Hematopoietic multipotent progenitor cell treated with erythropoietin and hydrocortisone succinate and interleukin-3 and kit ligand, for 15 days (in vitro differentiated cells): ENCODE measurements at regions not wholly inside any gene's neighbourhood (a gene's known extent, or its start where the extent isn't known, plus 50 kb on each side); places are given as distances from the start of the nearest gene placed in this dataset.
"Not testable (repeated sequence)": the region's sequence is repeated elsewhere in the genome, so short reads cannot be mapped to it uniquely, and the experiment has no call there.

Experiments used
- DNase-seq: peaks from one replicate; pipeline ENCODE4 v3.0.0-alpha.2; 2015; ENCODE audit warnings: low spot score

DNA sequence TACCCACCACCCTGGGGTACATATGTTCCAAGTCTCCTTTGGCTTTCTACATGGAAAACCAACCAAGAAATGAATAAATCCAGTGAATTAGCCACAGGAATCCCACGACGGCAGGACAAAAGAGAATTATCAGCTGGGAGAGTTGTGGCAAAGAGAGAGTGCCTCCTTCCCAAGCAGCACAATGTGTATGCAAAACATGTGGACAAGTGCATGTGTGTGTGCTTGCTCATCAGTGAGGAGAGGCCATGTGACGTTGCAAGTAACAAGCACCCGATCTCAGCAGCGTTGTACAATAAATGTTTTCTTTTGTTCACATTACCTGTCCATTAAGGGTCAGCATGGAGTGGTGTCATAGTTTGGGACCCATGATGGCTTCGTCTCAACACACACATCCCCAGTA lies 50.0 kb upstream of the EMX2 start:
- no peak for DNase-seq

DNA sequence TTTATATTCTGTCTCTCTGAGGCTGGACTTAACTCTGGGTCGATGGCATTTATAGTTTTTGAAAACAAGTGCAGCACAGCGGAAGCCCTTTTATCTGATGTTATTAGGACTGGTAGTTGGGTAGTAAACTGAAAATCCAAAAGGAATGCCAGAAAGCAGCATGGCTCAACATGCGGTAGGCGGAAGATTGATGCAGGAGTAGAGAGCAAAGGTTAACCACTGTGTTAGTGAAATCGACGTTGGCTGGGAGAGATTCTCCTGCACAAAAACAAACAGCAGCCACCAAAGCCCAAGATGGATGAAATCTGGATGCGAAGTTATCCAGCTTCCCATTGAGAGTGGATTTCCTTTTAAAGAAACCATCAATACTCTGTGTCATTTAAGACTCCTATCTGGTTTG lies 54.5 kb upstream of the EMX2 start:
- DNase-seq = no peak

DNA sequence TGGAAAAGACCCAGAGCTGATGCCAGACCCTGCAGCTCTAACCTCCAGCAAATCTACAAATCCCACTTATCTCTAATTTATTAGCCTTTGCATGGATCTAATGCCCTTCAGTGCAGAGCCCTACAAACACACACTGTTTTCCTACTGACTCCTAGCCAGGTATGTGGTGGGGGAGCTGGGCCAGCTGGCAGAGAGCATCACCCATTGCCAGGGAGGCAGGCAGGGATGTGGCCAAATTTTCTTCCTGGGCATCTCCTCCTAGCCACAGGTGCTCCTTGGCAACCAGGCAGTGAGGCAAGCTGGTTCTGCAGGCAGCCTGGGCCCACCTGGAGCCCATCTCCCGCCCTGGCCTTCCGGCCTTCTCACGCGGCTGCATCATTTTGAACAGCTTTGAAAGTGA lies 55.9 kb upstream of the EMX2 start:
- no peak for DNase-seq

DNA sequence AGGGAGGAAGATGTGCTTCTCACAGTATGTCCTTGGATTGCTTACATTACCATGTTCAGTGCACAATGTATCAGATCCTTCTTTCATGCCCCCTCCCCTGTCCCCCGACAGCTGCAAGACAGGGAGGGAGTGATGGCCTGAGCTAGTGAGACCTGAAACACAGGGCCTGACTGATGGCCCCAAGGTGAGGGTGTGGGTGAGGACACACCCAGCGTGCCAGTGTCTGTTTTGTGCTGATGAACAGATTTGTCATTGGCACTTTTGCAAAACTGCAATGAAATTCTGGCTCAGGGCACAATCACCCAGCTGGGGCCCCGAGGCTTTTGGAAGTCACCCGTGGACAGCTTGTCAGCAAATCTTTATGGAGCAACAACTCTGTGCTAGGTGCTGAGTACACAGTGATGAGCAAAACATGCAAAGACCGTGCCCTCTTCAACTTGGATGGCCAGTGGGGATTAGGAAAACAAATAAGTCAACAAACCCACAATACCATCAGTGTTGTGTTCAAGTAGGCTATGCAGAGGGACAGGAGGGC lies 59.4 kb upstream of the EMX2 start:
- no peak for DNase-seq

- DNase-seq = not testable (repeated sequence)
Observed at GRCh38 chr10:117481011-117481410, 61.5 kb upstream of the EMX2 start.

GRCh38 chr10:117480097-117480496 lies 62.4 kb upstream of the EMX2 start:
- no peak for DNase-seq

DNA sequence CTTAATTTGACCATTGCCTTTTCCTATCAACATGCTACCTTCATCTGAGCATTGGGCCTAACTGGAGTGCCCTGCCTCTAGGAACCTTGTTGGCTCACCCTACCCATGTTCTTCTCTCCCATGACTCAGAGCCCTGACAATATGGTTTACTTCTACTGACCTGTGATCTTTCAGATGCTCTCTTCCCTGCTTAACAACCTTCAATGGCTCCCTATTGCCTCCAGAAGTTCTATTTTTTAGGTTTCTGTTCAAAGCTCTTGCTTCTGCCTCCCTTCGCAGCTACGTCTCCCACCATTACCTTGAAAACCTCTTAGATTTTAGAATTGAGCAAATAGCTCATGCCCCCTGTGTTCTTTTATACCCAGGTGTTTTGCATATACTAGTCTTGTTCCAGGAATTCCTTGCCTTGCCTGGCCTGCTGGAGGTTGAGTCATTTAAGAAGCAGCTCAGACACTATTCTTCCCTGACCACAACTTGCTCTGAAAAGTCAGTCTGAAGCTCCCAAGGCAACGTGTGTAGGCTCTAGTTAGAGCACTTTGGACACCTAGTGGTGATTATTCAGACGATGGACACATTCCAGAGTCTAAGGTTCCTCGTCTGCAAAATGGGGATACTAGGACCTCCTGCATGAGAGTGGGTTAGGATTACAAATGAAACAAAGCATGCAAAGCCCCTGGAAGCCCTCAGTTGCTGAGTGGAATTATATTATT lies 64.4 kb upstream of the EMX2 start:
- DNase-seq = peak; percentile 4

DNA sequence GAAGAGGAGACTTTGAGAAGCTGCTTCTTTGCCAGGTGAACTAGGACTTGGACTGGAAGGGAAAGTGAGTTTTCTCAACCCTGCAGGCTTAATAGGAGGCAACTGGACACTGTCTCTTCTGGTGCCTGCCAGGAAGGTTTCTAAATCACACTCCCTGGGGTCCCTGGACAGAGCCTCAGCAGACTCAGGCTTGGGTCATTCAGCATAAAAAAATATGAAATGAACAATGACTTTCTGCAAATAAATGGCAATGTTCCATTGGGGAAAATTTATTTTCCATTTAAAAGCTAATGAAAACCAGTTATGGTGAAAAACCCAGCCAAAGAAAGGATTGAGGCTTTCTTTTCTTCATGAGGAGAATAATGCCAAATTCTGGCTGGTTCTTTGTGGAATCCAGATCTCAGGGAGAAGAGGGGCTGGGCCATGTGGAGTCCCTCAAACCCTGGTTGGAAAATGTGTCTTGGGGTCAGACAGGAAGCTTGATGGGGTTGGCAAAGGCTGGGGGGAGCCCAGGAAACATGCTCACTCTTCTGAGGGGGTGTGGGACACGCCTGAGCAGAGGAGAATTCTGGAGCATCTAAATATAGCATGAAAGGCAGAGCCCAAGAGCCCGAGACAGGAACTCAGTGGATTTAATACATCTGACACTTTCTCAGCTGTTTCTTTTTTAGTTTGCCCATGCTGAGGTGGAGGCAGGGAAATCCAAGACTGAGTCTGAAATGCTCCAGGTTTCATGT lies 65.2 kb upstream of the EMX2 start:
- no peak for DNase-seq

GRCh38 chr10:117476716-117477115 lies 65.8 kb upstream of the EMX2 start:
- no peak for DNase-seq

- DNase-seq = no peak
Observed at GRCh38 chr10:117476281-117476680, 66.3 kb upstream of the EMX2 start.

DNA sequence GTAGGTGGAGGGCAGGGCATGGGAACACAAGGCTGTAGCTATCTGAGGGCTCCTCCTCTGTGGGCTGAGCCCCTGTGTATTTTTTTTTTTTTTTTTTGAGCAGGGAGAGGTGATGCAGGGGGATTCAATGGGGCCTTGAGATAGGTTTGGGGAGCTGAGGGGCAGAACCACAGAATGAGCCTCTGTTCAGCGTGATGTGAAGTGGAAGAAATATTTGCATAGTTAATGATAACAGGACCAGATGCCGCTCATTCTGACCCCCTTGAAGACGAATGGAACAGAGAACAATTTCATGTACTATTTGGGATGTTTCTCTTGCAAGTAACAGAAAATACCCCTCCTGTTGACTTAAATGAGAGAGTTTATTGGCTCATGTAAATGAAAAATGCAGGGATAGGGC lies 69.7 kb upstream of the EMX2 start:
- DNase-seq = no peak

DNA sequence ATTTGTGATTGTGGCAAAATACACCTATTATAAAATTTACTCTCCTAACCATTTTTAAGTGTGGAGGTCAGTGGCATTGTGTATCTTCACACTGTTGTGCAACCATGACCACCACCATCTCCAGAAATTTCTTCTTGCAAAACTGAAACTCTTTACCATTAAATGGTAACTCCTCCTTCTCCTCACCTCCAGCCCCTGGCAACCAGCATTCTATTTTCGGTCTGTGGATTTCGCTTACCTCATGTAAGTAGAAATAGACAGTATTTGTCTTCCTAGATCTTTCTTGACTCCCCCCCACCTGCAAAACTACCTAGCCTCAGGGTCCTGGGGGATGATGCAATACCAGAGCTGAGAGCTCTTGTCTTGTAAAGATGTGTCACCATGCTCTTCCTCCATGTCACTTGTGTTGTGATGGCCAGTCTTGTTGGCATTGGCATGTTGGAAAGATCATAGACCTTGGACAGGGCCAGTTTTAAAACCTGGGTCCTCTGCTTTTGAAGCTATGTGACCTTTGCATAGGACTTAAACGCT lies 71.1 kb upstream of the EMX2 start:
- no peak for DNase-seq

DNA sequence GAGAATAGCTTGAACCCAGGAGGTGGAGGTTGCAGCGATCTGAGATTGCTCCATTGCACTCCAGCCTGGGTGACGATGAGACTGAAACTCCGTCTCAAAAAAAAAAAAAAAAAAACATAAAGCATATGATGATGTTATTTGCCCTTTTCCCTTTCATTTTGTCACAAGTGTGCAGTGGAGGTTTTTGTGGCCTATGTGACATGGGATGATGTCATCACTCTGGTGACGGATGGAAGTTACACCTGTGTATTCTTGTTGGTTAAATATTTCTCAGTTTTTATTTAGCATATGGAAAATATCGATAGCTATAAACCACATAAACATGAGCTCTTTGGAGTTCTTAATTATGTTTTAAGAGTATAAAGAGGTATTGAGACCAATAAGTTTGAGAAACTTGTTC lies 71.8 kb upstream of the EMX2 start:
- no peak for DNase-seq

DNA sequence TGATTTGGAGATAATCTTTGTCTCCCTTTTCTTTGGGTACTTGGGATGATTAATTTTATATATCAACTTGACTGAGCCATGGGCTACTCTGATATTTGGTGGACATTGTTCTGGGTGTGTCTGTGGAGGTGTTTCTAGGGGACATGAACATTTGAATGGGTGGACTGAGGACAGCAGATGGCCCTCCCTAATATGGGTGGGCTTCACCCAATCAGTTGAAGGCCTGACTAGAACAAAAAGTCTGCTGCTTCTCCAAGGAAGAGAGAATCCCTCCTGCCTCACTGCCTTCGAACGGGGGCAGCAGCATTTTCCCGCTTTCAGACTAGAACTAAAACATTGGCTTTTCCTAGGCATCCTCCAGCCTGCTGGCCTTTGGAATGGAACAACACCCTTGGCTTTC lies 73.9 kb upstream of the EMX2 start:
- no peak for DNase-seq

DNA sequence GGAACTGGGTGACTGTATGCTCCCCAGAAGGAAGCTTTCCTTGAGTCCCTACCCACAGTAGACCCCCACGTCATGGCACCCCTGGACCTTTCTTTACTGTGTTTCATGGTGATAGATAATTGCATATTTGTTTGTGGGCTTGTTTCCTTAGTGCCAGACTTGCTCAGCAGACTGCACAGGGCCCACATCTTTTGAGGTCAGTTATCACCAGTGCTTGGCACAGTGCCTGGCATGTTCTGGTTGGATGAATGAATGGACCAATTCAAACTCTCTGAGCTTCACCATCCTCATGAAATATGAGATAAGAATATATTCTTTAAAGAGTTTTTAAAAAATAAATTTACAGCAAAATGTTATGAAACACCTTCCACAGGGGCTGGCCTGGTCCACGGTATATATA lies 78.4 kb upstream of the EMX2 start:
- DNase-seq = no peak

DNA sequence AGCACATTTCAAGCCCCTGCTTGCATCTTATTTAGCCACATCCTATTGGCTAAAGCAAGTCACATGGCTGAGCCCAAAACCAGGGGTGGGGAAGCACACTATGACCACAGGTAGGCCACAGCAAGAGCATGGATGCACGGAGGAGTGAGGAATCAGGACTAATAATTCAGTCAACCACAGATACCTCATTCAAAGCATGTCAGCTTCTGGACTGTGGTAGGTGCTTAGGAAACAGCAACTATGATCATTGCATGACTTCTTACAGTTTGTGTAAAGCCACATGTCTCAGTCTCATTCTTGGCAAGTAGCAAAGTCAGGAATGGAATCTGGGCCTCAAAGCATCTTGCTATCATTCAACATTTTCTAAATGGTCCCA lies 79.0 kb upstream of the EMX2 start:
- no peak for DNase-seq

DNA sequence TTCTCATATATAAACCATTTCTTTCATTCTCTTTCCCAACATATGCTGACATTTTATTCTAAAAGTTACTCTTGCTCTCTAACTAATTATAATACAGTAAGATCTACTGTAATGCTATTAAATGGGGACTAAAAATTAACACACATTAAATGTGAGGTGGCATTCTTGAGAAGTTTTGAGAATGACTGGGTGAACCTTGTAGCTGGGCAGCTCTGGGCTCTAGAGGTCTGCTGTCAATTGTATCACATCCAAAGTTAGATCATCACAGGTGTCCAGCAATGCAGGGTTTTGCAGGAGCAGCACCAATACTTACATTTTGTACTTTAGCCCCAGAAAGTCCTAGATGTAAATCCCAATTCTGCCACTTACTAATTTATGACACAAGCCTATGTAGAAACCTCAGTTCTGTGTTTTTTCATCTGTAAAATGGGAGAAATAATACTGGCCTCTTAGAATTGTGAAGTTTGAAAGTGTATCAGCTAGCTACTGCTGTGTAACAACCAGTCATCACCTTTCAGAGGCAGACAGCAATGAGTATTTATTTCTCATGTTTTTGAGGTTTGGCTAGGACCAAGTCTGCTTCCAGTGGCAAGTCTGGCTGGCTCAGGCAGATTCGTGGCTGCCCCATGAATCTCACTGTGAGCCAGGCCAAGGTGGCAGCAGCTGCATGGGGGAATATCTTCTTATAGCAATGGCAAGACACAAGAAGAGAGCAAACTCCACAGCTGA lies 79.6 kb upstream of the EMX2 start:
- no peak for DNase-seq

- no peak for DNase-seq
Observed at GRCh38 chr10:117462424-117462792, 80.1 kb upstream of the EMX2 start.

DNA sequence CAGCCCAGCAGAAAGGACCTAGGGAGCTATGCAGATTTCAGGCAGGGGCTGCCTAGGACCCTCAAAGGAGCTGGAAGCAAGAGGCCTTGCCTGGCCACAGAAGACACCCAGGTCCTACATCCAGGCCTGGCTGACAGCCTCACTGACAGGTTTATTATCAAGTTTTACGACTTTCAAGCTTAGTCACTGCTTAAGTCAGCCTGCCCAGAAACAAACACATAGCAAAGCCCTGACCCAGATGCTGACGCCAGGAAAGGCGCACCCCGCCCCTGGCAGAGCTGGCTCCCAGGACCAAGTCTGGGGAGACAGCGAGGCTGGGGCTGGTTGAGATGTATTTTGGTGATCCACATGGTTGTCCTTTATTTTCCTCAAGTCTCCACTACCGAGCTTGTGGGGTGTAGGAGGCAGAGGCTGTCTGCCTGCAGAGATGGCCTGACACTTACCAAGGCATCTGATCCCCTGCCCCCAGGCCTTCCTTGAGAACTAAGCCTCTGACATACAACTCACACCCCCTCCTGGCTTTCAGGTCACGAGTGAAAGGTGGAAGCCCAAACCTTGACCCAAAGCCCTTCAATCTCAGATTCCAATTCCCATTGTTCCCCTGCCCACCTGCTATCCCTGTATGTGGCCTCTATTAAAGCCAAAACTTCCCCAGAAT lies 80.7 kb upstream of the EMX2 start:
- DNase-seq = no peak

- DNase-seq = no peak
Observed at GRCh38 chr10:117460846-117461765, 81.4 kb upstream of the EMX2 start.

GRCh38 chr10:117458571-117458970 lies 83.3 kb upstream of the PDZD8 start:
- no peak for DNase-seq
